IPS-NIHi11 (cell line): ENCODE measurements at regions not wholly inside any gene's neighbourhood (a gene's known extent, or its start where the extent isn't known, plus 50 kb on each side); places are given as distances from the start of the nearest gene placed in this dataset.
"Not testable (repeated sequence)": the region's sequence is repeated elsewhere in the genome, so short reads cannot be mapped to it uniquely, and the experiment has no call there.

Experiments
- DNase-seq: peaks from one replicate; pipeline ENCODE4 v3.0.0; 2012; ENCODE audit warnings: mixed read lengths, low spot score

DNA sequence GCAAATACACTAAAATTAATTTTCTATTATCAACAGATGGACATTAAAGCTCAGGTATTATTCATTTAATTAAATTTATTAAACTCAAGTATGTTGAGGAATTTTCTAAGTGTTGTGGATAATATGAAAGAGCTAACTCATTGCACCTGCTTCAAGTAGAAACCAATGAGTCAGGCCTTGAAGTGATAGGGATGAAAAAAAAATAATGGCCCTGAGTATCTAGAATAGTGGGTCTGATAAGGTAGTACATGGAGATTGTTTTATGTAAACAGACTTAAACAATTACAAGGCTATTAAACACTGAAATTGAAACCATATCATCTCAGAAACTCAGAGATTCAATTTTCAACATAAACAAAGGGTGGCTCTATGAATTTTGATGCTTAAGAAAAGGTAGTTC lies 857.1 kb upstream of the GBE1 start:
- no peak for DNase-seq

DNA sequence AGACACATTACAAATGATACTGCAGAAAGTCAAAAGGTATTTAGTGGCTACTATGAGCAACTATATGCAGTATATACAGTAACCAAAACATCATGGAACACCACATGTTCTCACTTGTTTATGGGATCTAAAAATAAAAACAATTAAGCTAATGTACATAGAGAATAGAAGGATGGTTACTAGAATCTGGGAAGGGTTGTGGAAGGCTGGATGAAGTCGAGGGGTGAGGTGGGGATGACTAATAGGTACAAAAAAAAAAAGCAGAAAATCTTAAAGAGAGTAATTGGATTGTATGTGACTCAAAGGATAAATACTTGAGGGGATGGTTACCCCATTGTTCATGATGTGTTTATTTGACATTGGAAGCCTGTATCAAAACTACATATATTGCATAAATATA lies 848.8 kb upstream of the GBE1 start:
- DNase-seq: no peak

DNA sequence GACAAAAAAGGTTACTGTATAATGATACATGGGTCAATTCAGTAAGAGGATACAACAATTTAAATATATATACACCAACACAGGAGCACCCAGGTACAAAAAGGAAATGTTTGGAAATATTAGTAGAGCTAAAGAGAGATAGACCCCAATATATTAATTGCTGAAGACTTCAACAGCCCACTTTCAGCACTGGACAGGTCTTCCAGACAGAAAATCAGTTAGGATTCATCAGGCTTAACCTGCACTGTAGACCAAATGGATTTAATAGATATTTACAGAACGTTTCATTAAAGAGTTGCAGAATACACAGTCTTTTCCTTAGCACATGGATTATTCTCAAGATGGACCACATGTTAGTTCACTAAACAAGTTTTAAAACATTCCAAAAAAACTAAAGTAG lies 845.9 kb upstream of the GBE1 start:
- no peak for DNase-seq

DNA sequence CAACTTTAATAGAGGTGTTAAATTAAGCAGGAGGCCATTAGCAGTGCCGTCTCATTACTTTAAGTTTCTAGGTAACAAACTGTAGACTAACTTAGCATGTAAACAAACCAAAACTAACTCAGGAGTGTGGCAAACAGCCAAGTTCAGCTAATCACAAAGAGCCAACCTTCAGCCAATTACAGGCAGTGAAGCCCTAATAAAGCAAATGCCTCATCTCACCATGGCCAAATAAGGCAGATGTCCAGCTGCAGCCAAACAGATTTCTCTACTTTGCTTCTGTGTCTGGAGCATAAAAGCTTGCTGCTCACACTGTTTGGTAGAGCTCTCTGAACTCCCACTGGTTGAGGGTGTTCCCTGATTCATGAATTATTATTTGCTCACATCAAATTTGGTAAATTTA lies 835.4 kb upstream of the GBE1 start:
- DNase-seq: peak; percentile 10

DNA sequence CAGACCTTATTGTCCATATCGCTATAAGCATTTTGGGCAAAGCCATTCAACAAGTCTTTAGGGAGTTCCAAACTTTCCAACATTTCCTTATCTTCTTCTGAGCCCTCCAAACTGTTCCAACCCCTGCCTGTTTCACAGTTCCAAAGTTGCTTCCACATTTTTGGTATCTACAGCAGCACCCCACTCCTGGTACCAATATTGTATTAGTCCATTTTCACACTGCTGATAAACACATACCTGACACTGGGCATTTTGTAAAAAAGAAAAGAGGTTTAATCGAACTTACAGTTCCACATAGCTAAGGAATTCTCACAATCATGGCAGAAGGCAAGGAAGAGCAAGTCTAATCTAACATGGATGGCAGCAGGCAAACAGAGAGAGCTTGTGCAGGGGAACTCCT lies 834.1 kb upstream of the GBE1 start:
- no peak for DNase-seq

DNA sequence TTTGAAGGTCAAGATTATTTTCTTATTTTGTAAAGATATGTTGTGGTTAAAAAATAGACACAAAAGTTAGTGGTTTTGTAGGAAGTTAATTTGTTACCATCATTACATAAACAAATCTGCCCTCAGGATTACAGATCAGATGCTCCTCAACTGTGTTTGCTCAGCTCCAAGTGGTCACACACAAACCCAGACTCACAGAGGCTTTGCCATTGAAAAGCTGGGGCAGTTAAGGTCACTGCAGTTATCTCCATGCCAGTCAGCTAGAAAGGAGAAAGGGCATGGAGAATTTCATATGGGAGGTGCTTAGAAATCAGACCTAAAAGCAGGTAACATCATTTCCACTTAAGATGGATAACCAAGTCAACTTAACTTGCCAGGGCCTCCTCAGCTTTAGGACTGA lies 825.7 kb upstream of the GBE1 start:
- DNase-seq: no peak

DNA sequence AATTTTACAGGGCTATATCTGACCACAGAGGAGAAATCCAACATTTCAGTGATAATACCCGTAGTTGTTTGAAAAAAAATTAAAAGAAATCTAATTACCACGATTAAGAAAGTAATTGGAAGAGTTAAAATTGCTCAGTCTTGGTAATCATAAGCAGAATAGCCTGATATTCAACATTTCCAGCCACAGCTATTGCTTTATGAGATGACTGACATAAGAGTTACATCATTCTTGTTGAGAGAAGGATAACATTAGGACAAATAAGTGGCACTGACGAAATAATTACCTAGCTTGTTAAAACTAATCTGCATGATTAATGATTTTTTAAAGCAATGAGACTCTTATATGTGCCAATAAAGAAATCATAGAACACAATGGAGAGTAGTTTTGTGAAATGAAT lies 825.0 kb upstream of the GBE1 start:
- no peak for DNase-seq

DNA sequence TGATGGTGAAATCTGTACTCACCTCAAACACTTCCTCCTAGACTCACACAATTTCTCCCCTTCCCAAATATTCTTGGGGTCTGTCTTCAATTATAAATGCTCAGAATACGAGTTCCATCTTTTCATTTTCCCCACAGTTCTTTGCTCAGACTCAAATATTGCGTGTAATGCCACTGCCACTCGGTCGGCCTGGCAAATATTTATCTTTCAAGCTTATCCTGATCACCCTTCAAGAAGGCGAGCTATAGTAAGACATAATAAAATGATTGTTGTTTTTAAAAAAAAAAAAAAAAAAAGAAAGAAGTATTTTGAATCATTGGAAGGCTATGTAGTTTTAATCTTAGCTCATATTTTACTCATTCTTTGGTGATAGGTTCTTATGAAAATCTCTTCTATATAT lies 824.6 kb upstream of the GBE1 start:
- DNase-seq: not testable (repeated sequence)

DNA sequence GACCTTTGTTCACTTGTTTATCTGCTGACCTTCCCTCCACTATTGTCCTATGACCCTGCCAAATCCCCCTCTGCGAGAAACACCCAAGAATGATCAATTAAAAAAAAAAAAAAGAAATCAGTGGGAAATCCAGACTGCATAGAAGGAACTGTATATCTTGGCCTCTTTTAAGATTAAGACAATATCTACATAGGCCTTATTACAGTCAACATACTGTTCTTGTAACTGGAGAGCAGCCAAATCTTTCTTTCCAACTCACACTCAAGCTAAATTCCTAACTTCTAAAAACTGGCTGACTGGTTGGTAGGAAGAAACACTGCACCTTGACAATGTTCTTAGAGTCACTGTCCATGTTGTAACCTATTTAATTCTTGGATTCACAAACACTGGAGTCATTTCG lies 824.1 kb upstream of the GBE1 start:
- DNase-seq: not testable (repeated sequence)

DNA sequence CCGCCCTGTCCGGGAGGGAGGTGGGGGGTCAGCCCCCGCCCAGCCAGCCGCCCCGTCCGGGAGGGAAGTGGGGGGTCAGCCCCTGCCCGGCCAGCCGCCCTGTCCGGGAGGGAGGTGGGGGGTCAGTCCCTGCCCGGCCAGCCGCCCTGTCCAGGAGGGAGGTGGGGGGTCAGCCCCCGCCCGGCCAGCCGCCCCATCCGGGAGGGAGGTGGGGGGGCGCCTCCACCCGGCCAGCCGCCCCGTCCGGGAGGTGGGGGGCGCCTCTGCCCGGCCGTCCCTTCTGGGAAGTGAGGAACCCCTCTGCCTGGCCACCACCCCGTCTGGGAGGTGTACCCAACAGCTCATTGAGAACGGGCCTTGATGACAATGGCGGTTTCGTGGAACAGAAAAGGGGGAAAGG lies 823.4 kb upstream of the GBE1 start:
- not testable (repeated sequence) for DNase-seq

DNA sequence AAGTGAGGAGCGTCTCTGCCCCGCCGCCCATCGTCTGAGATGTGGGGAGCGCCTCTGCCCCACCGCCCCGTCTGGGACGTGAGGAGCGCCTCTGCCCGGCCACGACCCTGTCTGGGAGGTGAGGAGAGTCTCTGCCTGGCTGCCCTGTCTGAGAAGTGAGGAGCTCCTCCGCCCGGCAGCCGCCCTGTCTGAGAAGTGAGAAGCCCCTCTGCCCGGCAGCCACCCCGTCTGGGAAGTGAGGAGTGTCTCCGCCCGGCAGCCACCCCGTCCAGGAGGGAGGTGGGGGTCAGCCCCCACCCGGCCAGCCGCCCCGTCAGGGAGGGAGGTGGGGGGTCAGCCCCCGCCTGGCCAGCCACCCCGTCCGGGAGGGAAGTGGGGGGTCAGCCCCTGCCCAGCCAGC lies 823.0 kb upstream of the GBE1 start:
- not testable (repeated sequence) for DNase-seq

DNA sequence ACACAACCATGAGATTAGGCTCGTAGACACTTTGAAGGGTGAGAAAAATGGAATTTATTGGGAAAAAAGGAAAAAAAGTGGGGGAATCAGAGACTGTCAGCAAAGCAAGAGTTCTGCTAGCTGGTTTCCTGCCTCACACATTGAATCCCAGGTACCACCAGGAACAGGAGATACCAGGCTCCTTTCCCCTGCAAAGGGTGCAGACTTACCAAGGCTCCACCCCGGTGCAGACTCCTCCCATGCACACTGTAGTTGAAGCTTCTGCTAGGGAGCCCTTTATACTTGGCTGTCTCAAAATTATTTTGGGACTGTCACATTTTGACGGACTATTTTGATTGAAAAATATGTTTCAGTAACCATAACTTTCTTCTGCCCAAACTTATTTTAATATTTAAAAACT lies 819.9 kb upstream of the GBE1 start:
- peak; percentile 20 for DNase-seq

DNA sequence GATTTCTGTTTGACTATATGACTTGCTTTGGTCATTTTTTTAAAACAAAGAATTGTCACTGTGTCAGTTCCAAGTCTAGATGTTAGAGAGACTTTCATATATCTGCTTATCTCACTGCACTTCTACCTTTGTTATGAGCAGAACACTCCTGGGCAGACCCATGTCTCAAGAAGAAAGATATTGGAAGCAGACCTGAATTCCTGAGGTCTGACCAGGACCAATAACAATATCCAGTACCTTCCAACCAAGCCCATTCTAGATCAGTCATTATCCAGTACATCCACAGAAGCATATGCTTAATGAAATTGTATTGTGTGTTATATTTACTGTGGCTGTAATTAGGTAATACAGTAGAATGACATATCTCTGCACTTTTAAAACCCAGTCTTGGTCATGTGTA lies 811.3 kb upstream of the GBE1 start:
- no peak for DNase-seq

DNA sequence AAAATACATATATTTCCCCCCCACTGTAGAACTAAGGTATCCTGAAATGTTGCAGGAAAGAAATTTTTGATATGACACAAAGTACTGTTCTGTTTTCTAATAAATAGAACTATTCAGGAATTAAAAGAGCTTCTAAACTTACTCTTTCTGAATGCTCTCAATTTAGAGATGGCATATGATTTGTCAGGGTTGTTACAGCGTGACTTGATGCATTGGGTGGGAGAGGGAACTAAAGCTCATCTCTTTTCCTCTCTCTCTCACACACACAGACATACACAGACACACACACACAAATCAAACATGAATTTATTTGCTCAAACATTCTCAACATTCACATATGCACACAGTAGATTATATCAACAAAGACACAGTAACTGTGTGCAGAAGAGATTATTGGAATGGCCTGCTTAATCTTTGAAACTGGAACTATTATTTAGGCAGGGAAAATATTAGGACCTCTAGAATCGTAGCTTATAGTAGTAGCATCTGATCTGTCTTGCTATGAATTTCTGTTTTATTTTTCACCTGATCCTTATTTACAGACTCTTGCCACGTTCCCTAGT lies 807.4 kb upstream of the GBE1 start:
- no peak for DNase-seq

DNA sequence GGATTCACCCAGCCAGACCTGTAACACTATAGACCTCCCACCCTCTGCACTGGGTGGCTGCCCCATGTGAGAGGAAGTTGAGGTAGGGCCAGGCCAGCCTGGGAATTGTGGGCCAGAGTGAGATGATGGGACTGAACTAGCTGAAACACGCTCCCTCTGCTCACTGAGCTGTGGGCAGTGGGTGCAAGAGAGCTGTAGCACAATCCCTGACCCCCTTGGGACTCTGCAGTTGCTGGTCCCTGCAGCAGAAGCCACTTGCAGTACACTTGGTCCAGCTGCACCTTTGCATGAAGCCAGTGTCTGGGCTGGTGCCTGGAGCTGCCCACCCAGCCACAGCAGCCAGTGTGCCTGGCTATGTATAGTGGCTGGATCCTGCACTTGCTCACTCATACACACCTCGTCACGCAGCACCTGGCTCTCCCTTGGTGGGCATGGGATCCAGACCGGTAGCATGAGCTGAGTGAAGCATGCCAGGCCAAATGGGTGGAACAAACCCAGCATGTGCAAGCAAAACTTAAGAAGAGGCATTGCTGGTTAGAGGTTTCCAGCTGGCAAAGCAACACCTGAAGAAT lies 805.7 kb upstream of the GBE1 start:
- DNase-seq: no peak

DNA sequence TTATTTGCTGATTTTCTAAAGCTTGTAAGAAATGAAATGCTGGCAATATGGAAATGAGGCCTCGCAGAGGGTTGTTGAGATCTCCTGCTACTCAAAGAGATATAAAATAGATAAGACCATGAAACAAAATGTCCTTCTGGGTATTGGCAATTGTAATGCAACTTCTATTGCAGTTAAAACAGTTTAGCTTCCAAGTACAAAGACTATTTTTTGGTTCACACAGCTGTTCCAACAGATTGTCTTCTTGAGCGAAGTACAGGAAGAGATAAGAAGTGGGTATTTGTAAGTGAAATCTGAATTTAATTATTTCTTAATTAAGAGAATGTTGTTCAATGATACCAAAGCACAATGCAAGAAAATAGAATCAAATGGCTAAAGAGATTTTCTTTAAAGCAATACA lies 801.5 kb upstream of the GBE1 start:
- DNase-seq: no peak

DNA sequence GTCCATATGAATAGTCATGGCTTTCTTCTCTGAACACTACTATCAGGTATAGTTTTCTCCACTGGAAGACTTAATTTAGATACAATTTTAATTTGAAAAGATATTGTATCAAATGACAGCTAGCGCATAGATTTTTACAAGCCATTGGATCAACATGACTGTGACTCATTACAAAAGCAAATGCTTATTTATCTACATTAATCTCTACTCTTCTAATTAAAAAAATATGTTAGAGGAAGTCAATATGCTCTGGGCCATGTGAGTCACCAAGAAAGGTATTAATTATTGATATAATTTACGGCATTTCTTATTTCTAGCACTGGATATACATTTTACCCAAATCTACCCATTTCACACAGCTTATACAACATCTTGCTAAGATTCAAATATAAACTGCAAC lies 800.3 kb upstream of the GBE1 start:
- no peak for DNase-seq

DNA sequence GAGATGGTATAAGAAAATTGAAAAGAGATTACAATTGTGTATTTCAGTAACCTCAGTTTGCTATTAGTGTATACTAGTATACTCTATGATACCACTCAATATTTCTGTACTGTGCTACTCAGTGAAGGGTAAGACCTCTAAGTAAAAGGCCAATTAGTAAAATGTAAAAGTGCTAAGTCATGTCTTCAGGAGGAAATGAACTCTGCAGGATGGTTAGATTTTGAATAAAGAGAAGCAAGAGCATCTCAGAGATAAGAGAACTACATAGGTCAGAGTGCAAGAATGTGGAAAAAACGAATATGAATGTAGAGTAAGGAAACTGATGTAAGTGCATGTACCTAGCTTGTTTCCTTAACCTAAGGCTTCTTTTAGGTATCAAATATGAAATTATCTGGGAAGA lies 796.6 kb upstream of the GBE1 start:
- DNase-seq: no peak

DNA sequence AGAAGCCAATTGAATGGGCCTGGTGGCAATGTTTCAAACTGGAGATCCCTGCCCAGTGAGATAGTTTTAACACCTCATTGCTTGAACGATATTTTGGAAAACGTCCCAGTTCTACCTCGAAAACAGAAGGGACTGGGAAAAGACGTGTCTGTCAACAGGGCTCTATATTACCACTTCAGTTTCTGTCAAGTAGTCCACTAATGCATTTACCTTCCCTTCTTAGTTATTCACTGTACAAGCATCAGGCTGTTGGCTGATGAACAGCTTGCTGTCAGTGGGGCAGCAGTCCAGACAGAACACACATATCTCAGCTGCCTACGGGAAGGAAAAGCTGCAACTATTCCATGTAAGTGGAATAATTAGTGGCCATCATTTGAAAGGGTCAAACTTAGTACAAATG lies 794.7 kb upstream of the GBE1 start:
- no peak for DNase-seq

DNA sequence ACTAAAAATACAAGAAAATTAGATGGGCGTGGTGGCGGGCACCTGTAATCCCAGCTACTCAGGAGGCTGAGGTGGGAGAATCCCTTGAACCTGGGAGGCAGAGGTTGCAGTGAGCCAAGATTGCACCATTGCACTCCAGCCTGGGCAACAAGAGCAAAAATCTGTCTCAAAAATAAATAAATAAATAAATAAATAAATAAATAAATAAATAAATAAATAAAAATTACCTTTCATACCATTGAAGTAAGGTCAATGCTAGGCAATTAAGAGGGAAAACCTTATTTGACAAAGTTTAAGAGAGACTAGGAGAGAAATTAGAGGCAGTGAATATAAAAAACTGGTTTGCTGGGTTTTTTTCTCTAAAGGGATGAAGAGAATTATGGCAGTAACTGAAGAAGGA lies 781.1 kb upstream of the GBE1 start:
- DNase-seq: not testable (repeated sequence)

DNA sequence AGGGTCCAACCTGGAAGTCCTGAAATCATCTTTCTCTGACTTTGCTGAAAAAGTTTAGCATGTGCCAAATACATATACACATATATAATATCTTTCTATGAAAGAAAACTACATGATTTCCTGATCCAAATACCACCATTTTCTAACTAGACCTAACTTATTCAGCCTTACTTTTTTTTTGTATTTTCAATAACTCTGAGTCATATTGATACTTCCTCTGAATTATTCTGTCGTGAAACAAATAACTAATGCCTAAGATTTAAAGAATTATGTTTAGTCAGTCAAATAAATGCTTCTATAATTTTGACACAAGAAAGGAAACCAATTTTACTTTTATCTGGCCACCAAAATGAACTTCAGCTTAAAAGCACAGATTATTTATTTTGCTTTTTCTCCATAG lies 760.2 kb upstream of the GBE1 start:
- no peak for DNase-seq

DNA sequence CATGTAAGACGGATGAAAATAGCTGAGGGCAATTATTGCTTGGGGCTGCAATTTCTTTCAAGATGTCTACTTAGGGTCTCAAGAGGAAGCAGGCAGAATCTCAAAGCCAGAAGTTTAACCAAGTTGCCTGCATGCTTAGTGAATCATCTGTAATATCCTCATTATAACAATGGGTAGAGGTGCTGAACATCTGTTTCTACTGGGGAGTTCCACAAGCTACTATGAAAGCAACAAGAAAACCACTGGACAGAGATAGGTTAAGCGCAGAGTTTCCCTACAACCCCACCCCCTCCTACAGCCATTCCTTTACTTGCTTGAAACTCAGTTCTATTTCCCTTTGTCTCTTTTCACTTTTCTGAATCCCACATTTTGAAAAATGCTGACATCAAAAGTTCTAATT lies 759.4 kb upstream of the GBE1 start:
- no peak for DNase-seq

DNA sequence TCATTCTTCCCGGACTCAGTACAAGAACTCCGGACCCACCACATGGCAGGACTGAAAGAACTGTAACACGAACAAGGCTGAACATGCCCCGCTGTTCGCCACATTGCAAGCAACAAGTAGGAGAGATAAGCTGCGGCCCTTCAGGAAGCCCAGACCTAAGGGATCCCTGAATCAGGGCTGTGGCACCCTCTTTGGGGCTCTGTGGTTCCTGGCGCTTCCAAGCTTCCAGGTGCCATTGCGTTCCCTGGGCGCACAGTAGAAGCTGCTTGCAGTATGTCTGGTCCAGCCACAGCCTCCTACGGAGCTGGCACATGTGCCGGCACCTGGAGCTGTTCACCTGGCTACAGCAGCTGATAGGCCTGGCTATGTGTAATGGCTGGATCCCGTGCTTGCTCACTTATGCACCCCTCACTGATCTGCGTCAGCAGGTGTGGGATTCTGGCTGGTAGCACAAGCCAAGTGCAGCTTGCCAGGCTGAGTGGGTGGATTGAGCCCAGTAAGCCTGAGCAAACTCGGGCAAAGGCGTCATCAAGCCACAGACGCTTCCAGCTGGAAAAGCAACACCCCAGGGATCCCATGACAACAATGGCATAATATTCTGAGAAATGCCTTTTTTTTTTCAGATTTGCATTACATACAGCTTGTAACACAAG lies 748.6 kb upstream of the GBE1 start:
- no peak for DNase-seq
